Trophoblast cell (in vitro differentiated cells and primary cell): ENCODE measurements at regions not wholly inside any gene's neighbourhood (a gene's known extent, or its start where the extent isn't known, plus 50 kb on each side); places are given as distances from the start of the nearest gene placed in this dataset.

Experiments used
- DNase-seq, 2 donors: peaks; one replicate each; pipeline ENCODE4 v3.0.0-alpha.2; 2016
- H2AFZ ChIP-seq: 2 replicates; pipeline ENCODE4 v1.6.1; 2013; ENCODE audit warnings: low read length, moderate library complexity, mild to moderate bottlenecking; ENCODE audit not compliant: insufficient read depth, poor library complexity
- H2AK5ac ChIP-seq: 2 replicates; pipeline ENCODE4 v1.6.1; 2013; ENCODE audit warnings: mild to moderate bottlenecking, low read length
- H2BK120ac ChIP-seq: 2 replicates; pipeline ENCODE4 v1.6.1; 2013; ENCODE audit warnings: low read length, mild to moderate bottlenecking, moderate library complexity; ENCODE audit not compliant: insufficient read depth, poor library complexity
- H2BK12ac ChIP-seq: 2 replicates; pipeline ENCODE4 v1.6.1; 2013; ENCODE audit warnings: mild to moderate bottlenecking, low read length, moderate library complexity
- H2BK5ac ChIP-seq: 2 replicates; pipeline ENCODE4 v1.6.1; 2013; ENCODE audit warnings: low read length, low read depth, moderate library complexity, mild to moderate bottlenecking; ENCODE audit not compliant: poor library complexity
- H3K14ac ChIP-seq: 2 replicates; pipeline ENCODE4 v1.6.1; 2013; ENCODE audit warnings: mild to moderate bottlenecking, low read length
- H3K18ac ChIP-seq: 2 replicates; pipeline ENCODE4 v1.6.1; 2013; ENCODE audit warnings: mild to moderate bottlenecking, low read length
- H3K23ac ChIP-seq: 2 replicates; pipeline ENCODE4 v1.6.1; 2013; ENCODE audit warnings: low read length
- H3K27ac ChIP-seq: 2 replicates; pipeline ENCODE4 v1.5.1; 2013; ENCODE audit warnings: low read depth, mild to moderate bottlenecking, inconsistent platforms, low read length, moderate library complexity
- H3K27me3 ChIP-seq: 2 replicates; pipeline ENCODE4 v1.6.1; 2013; ENCODE audit warnings: inconsistent platforms, mild to moderate bottlenecking, low read length, moderate library complexity; ENCODE audit not compliant: insufficient read depth
- H3K36me3 ChIP-seq, 2 experiments: 1 replicate in 1 of 2; 2 replicates in 1 of 2; pipeline ENCODE4 v1.6.1; 2013; ENCODE audit warnings: low read length in 2 of 2, mild to moderate bottlenecking in 2 of 2, moderate library complexity in 1 of 2; ENCODE audit not compliant: insufficient read depth in 2 of 2, control insufficient read depth in 1 of 2
- H3K4ac ChIP-seq: 2 replicates; pipeline ENCODE4 v1.6.1; 2013; ENCODE audit warnings: low read depth, mild to moderate bottlenecking, low read length, moderate library complexity
- H3K4me1 ChIP-seq, 2 experiments: 1 replicate in 1 of 2; 2 replicates in 1 of 2; pipeline ENCODE4 v1.6.1; 2013; ENCODE audit warnings: low read length in 2 of 2, mild to moderate bottlenecking in 2 of 2, moderate library complexity in 1 of 2; ENCODE audit not compliant: insufficient read depth in 2 of 2, control insufficient read depth in 1 of 2
- H3K4me2 ChIP-seq: 2 replicates; pipeline ENCODE4 v1.6.1; 2013; ENCODE audit warnings: inconsistent platforms, mild to moderate bottlenecking, low read length, moderate library complexity
- H3K4me3 ChIP-seq: 2 replicates; pipeline ENCODE4 v1.5.1; 2013; ENCODE audit warnings: mild to moderate bottlenecking, low read depth, low read length, inconsistent platforms
- H3K79me1 ChIP-seq: one replicate; pipeline ENCODE4 v1.6.1; 2013; ENCODE audit warnings: low read length
- H3K79me2 ChIP-seq: 2 replicates; pipeline ENCODE4 v1.6.1; 2013; ENCODE audit warnings: low read length, mild to moderate bottlenecking; ENCODE audit not compliant: control insufficient read depth, insufficient read depth, poor library complexity
- H3K9ac ChIP-seq: 2 replicates; pipeline ENCODE4 v1.6.1; 2013; ENCODE audit warnings: mild to moderate bottlenecking, low read length
- H3K9me3 ChIP-seq: 2 replicates; pipeline ENCODE4 v1.6.1; 2013; ENCODE audit warnings: low read depth, mild to moderate bottlenecking, control low read depth, inconsistent platforms, low read length; ENCODE audit not compliant: insufficient read depth
- H4K12ac ChIP-seq: 2 replicates; pipeline ENCODE4 v1.6.1; 2013; ENCODE audit warnings: low read depth, mild to moderate bottlenecking, low read length, moderate library complexity
- H4K8ac ChIP-seq: 2 replicates; pipeline ENCODE4 v1.6.1; 2013; ENCODE audit warnings: low read depth, mild to moderate bottlenecking, low read length, moderate library complexity
- H4K91ac ChIP-seq: one replicate; pipeline ENCODE4 v1.6.1; 2013; ENCODE audit warnings: low read depth, mild to moderate bottlenecking, low read length, moderate library complexity
- WGBS: extraction: QIAGEN DNeasy Blood & Tissue Kit; methylation state at CpG from one replicate; pipeline ENCODE4 v1.1.7; 2013; ENCODE audit warnings: missing lambda C conversion rate; ENCODE audit not compliant: insufficient read length, insufficient coverage; ENCODE audit errors: extremely low coverage; 5-methylcytosine and 5-hydroxymethylcytosine counted together

DNA sequence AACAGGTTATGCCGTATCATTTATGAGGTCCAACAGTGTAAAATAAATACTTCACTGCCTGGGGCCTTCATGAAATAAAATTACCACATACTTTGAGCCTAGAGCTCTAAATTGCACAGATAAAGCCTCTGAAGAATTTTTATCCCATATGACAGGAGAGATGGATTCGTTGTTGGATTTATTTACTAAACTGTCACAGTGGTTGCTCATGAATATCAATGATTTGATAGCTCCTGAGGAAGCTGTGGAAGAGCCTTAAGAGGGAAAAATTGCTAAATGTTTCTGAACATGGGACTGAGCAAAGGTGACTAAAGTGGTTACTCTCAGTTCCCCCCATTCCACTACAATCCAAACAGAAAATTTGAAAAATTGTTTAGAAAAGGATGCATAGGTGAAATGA lies 558.9 kb upstream of the IL12A start:
- no peak overlapping the region for H3K4ac ChIP-seq
- no peak overlapping the region for H2BK120ac ChIP-seq
- no peak overlapping the region for H2BK12ac ChIP-seq
- H3K9me3 ChIP-seq: no peaks in the 10 kb centered on the region
- no peak overlapping the region for H4K12ac ChIP-seq
- H3K23ac ChIP-seq: no peak overlapping the region
- no peak for DNase-seq
- no peaks in the 10 kb centered on the region for H3K27me3 ChIP-seq
- no peak overlapping the region for H4K8ac ChIP-seq
- no peaks in the 10 kb centered on the region for H3K79me1 ChIP-seq
- H3K18ac ChIP-seq: no peak overlapping the region
- H3K36me3 ChIP-seq: no peaks in the 10 kb centered on the region
- no peaks in the 10 kb centered on the region for H3K4me1 ChIP-seq
- H3K14ac ChIP-seq: no peak overlapping the region
- WGBS: no CpG with 5 or more reads among the region's 2 CpGs
- H3K4me3 ChIP-seq: no peak overlapping the region
- H2AFZ ChIP-seq: no peak overlapping the region
- H3K27ac ChIP-seq: no peak overlapping the region
- no peaks in the 10 kb centered on the region for H3K79me2 ChIP-seq
- no peak overlapping the region for H3K9ac ChIP-seq
- H4K91ac ChIP-seq: no peak overlapping the region
- no peak overlapping the region for H3K4me2 ChIP-seq
- H2AK5ac ChIP-seq: no peak overlapping the region
- H2BK5ac ChIP-seq: no peak overlapping the region

DNA sequence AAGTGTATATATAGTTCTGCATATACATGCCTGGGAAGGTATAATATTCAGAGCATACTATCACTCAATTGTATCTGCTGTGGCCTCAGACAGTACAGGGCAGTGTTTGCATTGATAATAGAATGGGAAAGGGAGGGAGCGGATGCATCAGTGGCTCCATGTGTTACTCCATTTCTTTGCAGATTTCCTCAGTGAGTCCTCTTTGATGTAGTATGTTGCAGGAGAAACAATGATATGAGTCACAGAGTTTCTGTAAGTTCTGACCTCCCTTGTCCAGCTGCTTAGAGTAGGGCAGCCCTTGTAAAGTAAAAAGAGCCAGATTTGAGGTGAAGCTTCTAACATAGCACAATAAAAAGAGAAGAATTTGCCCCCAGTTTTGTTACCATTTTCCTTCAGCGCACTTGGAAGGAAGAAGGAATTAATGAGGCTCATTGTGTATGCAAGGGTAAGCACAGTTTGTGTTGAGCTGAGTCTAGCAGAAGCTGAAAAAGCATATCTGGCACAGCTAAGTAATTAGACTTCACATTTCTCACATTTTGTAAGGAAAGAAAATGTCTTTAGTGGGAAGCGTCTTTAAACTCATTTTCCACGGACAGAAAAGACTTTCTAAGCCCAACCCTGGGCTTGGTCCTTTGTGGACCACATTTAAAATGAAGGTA lies 555.8 kb upstream of the IL12A start:
- Histone ChIP-seq H4K8ac (no peak overlapping the region), H3K23ac (no peak overlapping the region), H3K9me3 (no peaks in the 10 kb centered on the region), H3K79me2 (no peaks in the 10 kb centered on the region), H4K91ac (no peak overlapping the region), H3K4me1 (no peaks in the 10 kb centered on the region), H2BK120ac (no peak overlapping the region), H3K79me1 (no peaks in the 10 kb centered on the region), H3K18ac (no peak overlapping the region), H3K9ac (no peak overlapping the region), H3K36me3 (no peaks in the 10 kb centered on the region), H2AK5ac (no peak overlapping the region), H2BK5ac (no peak overlapping the region), H3K4me3 (no peak overlapping the region), H4K12ac (no peak overlapping the region), H3K27ac (no peak overlapping the region), H3K27me3 (no peaks in the 10 kb centered on the region), H2AFZ (no peak overlapping the region), H3K14ac (no peak overlapping the region), H2BK12ac (no peak overlapping the region), H3K4me2 (no peak overlapping the region), H3K4ac (no peak overlapping the region)
- no CpG with 5 or more reads among the region's 4 CpGs for WGBS
- peak in 1 of 2 donors; percentile 8 for DNase-seq

DNA sequence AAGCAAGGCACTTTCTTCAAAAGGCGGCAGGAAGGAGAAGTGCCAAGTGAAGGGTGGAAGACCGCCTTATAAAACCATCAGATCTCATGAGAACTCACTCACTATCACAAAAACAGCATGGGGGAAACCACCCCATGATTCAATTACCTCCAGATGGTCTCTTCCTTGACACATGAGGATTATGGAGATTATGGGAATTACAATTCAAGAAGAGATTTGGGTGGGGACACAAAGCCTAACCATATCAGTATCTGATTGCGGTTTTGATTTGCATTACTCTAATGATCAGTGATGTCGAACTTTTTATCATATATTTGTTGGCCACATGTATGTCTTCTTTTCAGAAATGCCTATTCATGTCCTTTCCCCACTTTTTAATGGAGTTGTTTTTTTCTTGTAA lies 549.3 kb upstream of the IL12A start:
- Histone ChIP-seq H3K4ac (no peak overlapping the region), H2BK5ac (no peak overlapping the region), H3K14ac (no peak overlapping the region), H3K79me2 (no peaks in the 10 kb centered on the region), H2AFZ (no peak overlapping the region), H3K27me3 (no peaks in the 10 kb centered on the region), H4K12ac (no peak overlapping the region), H4K91ac (no peak overlapping the region), H3K79me1 (no peaks in the 10 kb centered on the region), H3K4me3 (no peak overlapping the region), H3K9ac (no peak overlapping the region), H3K36me3 (no peaks in the 10 kb centered on the region), H2BK12ac (no peak overlapping the region), H3K4me1 (no peaks in the 10 kb centered on the region), H3K27ac (no peak overlapping the region), H4K8ac (no peak overlapping the region), H3K9me3 (no peaks in the 10 kb centered on the region), H2AK5ac (no peak overlapping the region), H3K23ac (no peak overlapping the region), H3K18ac (no peak overlapping the region), H2BK120ac (no peak overlapping the region), H3K4me2 (no peak overlapping the region)
- no peak for DNase-seq
- WGBS: no CpG with 5 or more reads among the region's 4 CpGs

GRCh38 chr3:159441279-159441678 lies 547.4 kb upstream of the IL12A start:
- no peak overlapping the region for H2BK5ac ChIP-seq

More at GRCh38 chr3:159441279-159441678, 547.4 kb upstream of the IL12A start:
- Histone ChIP-seq H3K79me1 (no peaks in the 10 kb centered on the region), H3K23ac (no peak overlapping the region), H3K9ac (no peak overlapping the region), H3K4me3 (no peak overlapping the region), H3K79me2 (no peaks in the 10 kb centered on the region), H2BK12ac (no peak overlapping the region), H2BK120ac (no peak overlapping the region), H3K4ac (no peak overlapping the region), H2AFZ (no peak overlapping the region), H2AK5ac (no peak overlapping the region), H3K4me1 (no peaks in the 10 kb centered on the region), H3K27ac (no peak overlapping the region), H4K8ac (no peak overlapping the region), H3K36me3 (no peaks in the 10 kb centered on the region), H4K91ac (no peak overlapping the region), H4K12ac (no peak overlapping the region), H3K27me3 (no peaks in the 10 kb centered on the region), H3K9me3 (no peaks in the 10 kb centered on the region), H3K14ac (no peak overlapping the region), H3K4me2 (no peak overlapping the region), H3K18ac (no peak overlapping the region)
- WGBS: no CpG with 5 or more reads among the region's 1 CpG
- DNase-seq: no peak
